G401.6 (cell line): ENCODE measurements at regions not wholly inside any gene's neighbourhood (a gene's known extent, or its start where the extent isn't known, plus 50 kb on each side); places are given as distances from the start of the nearest gene placed in this dataset.
A peak's percentile ranks its signal among the peaks of the same experiment; 100 is the strongest.
"Not testable (repeated sequence)": the region's sequence is repeated elsewhere in the genome, so short reads cannot be mapped to it uniquely, and the experiment has no call there.

Experiments used
- FAIRE-seq: peaks from 2 replicates; lab custom pipeline; 2012; peaks lifted over from hg19 to GRCh38; lab: Jason Lieb, UNC

GRCh38 chr12:107826276-107826675 lies 51.8 kb downstream of the ASCL4 start:
- no peak for FAIRE-seq

DNA sequence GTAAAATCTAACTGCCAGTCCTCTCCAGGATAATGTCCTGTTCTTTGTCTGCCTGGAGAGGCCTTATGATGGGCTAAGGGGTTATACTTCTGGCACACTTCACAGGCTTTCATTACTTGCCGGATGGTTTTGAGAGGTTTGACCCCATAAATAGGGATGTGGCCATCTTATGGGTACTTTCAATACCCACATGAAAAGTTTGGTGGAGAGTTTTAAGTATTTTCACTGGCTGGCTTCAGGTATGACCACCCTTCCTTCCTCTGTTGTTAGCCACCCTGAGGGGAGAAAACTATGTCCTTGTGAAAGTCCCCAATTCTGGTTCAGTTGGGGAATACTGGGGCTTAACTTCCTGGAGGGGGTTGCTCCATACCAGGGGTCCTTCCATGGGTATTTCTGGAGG lies 54.8 kb downstream of the ASCL4 start:
- FAIRE-seq, result no peak

DNA sequence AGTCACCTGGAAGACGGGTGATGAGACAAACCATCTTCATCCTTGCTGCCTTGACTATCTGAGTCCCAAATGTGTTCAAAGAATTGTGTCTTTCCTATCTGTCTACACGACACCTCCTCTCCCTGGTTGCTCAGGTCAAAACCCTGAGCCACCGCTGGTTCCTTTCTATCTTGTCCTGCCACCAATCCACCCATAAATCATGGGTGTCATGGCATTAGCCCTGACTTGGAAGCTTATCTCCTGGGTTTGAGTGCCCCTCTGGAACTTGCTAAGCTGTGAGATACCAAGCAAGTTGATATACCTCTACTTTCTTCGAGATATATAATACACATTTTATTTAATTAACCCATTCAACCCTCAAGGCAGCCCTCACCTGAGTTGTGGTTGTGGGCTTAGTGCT lies 57.9 kb downstream of the ASCL4 start:
- FAIRE-seq, result no peak

GRCh38 chr12:107840186-107840585 lies 65.7 kb downstream of the ASCL4 start:
- FAIRE-seq, result no peak

DNA sequence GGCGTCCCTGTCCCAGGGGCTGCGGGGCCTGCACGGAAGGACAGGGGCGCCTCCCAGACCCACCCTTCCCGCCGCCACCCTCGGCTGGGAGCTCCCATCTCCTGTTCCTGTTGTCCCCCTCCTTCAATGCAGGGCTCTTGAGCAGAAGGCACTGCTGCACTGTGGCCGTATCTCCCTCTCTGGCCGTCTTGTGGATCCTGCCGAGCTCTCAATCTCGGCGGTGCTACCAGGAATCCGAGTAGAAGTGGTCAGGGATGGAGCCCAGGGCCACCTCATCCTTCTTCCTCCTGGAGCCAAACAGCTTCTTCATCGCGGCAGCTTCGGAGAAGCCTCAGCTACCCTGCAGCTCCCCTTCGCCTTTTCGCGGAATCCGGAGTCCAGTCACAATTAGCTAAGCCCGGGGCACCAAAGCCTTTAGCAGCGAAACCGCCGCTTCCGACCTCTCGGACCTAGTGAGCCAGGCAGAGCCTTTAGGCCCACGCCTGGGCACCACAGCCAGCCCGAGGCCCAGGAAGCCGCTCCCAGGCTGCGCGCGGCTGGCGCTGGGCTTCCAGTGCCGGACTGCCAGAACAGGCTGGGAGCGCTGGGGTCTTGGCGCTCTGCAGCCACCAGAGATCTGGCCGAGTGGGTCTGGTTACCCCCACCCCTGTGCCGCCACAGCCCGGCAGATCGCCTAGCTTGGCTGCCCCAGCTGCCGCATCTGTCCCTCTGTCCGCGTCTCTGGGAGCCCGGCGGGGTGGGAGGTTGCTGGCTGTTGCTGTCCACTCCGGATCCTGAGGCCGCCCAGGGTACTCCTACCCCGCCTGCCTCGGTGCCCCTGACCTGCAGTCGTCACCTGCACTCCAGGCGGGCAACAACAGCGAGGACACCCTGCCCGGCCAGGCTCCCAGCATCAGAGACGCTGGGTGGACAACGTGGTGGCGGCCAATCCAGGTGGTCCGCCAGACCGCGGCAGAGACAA lies 69.1 kb downstream of the ASCL4 start:
- FAIRE-seq, result no peak

DNA sequence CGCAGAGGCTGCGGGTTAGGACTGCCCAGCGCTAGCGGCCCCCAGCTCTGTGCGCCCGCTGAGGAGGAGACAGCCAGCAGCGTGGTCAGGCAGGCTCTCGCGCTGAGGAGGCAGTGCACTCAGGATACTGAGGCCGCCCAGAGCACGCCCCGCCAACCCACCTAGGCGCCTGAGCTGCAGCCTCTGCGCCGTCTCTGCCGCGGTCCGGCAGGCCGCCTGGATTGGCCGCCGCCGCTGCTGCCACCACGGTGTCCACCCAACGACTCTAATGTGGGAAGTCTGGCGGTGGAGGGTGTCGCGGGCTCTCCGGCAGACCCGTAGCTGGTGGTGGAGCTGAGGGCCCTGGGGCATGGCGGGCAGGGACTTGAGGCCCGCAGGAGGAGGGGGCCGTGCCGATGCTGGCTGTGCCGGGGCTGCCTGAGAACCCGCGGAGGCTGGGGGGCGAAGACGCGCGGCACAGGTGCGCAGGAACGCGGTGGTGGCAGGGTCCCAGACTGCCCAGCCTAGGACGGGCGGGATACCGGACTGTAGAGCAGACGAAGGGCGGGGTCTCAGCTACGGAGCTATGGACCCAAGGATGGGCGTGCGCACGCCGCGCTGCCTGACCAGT lies 69.9 kb downstream of the ASCL4 start:
- no peak for FAIRE-seq

- FAIRE-seq, result no peak
These were observed 70.9 kb downstream of the ASCL4 start for GRCh38 chr12:107845226-107845979.

DNA sequence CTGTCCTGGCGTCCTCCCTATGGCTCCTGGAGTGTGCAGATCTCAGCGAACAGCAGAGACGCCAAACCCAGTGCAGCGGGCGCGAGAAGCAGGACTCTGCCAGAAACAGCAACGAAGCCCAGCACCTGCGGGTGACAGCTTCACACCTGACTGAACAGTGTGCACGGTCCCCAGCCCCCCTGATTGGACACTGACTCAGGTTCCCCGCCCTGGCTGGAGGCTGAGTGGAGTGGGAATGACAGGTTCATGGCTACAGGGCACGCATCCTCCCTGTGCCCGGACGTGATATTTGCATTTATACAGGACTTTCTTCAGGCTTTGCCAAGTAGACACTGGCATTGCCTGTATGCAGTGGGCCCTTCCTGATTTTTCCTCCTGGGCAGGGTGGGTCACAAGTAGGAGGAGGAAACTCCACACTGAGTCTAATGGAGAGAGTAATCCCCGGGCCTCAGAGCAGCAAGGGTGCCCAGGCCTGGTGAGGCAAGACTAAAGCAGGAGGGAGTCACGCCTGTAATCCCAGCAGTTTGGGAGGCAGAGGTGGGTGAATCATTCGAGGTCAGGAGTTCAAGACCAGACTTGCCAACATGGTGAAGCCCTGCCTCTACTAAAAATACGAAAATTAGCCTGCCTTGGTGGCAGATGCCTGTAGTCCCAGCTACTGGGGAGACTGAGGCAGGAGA lies 71.6 kb downstream of the ASCL4 start:
- FAIRE-seq, result no peak

- no peak for FAIRE-seq
These were observed 72.9 kb downstream of the ASCL4 start for GRCh38 chr12:107847430-107847829.

GRCh38 chr12:107847830-107848229 lies 73.3 kb downstream of the ASCL4 start:
- FAIRE-seq, result no peak

GRCh38 chr12:107853479-107853878 lies 79.0 kb downstream of the ASCL4 start:
- FAIRE-seq, result no peak

DNA sequence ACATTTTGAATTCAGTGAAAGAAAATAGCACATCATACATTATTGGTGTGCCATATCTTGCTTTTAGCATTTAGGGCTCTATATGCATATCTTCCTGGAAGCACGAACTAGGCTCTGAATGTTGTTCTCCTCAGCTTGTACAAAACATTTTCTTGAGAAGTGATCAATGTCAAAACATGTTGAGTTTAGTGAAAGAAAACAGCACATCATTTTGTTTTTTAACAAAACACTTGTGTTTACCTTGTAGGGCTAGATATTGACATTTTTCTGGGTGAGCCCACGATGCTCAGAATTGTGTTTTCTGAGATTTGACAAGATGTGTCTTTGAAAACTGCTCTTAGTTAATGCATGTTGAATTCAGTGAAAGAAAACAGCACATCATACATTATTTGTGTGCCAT lies 81.0 kb downstream of the ASCL4 start:
- no peak for FAIRE-seq

DNA sequence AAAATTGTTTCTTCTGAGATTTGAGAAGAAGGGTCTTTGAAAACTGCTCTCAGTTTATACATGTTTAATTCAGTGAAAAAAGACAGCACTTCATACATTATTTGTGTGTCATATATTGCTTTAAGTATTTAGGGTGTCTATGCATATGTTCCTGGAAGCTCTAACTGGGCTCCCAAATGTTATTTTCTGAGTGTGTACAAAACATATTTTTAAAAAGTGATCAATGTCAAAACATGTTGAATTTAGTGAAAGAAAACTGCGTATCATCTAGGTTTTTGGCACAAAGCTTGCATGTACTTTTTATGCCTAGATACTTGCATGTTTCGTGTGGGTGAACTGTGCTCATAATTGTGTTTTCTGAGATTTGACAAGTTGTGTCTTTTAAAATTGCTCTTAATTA lies 81.6 kb downstream of the ASCL4 start:
- FAIRE-seq, result no peak

DNA sequence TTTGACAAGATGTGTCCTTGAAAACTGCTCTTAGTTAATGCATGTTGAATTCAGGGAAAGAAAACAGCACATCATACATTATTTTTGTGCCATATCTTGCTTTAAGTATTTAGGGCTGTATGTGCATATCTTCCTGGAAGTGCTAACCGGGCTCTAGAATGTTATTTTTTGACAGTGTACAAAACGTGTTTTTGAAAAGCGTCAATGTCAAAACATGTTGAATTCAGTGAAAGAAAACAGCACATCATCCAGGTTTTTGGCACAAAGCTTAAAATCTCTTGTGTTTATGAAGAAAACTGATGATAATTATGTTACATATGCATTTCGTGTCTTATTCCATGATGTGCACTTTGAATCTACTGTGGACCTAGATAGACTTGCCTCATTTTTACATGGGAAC lies 82.7 kb downstream of the ASCL4 start:
- FAIRE-seq, result no peak

GRCh38 chr12:107859367-107859766 lies 84.9 kb downstream of the ASCL4 start:
- no peak for FAIRE-seq

GRCh38 chr12:107864235-107864634 lies 89.7 kb downstream of the ASCL4 start:
- no peak for FAIRE-seq

DNA sequence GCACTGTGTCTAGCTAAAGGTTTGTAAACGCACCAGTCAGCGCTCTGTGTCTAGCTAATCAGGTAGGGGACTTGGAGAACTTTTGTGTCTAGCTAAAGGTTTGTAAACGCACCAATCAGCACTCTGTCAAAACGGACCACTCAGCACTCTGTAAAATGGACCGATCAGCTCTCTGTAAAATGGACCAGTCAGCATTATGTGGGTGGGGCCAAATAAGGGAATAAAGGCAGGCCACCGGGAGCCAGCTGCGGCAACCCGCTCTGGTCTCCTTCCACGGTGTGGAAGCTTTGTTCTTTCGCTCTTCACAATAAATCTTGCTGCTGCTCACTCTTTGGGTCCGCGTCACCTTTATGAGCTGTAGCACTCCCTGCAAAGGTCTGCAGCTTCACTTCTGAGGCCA lies 90.2 kb downstream of the ASCL4 start:
- not testable (repeated sequence) for FAIRE-seq

DNA sequence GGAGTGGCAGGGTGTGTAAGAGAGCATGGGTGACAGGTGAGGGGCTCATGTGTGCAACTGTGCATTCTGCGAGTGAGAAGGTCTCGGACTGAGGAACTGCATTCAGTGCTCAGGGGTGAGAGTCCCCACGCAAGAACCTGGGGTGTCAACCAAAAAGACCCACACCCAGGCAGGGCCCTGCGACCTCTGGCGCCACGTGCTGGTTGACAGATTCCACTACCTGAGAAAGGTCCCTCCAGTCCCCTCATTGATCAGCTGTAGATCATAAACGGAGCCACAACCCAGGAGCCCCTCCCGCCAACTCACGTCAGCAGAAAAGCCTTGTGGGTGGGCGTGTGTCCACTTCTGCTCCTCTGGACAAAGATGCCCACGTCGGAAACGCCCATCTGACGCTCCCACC lies 98.7 kb downstream of the ASCL4 start:
- no peak for FAIRE-seq

DNA sequence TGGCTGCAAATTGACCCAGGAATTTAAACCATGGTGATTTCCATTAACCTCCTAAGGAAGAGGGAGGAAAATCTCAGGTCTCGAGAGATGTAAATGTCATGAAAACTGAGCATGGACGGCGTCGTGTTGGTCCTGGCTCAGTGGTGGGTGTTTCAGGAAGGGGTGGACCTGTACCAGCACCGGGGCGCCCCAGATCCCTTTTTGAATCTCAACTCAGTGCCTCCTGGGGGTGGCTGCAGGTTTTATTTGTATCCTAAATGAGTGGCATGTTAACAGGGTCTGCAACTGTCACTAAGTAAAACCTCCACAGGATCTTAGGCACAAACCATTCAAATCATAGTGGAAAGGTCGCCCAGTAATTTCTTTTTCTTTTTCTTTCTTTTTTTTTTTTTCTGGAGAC lies 101.3 kb downstream of the ASCL4 start:
- FAIRE-seq, result no peak

DNA sequence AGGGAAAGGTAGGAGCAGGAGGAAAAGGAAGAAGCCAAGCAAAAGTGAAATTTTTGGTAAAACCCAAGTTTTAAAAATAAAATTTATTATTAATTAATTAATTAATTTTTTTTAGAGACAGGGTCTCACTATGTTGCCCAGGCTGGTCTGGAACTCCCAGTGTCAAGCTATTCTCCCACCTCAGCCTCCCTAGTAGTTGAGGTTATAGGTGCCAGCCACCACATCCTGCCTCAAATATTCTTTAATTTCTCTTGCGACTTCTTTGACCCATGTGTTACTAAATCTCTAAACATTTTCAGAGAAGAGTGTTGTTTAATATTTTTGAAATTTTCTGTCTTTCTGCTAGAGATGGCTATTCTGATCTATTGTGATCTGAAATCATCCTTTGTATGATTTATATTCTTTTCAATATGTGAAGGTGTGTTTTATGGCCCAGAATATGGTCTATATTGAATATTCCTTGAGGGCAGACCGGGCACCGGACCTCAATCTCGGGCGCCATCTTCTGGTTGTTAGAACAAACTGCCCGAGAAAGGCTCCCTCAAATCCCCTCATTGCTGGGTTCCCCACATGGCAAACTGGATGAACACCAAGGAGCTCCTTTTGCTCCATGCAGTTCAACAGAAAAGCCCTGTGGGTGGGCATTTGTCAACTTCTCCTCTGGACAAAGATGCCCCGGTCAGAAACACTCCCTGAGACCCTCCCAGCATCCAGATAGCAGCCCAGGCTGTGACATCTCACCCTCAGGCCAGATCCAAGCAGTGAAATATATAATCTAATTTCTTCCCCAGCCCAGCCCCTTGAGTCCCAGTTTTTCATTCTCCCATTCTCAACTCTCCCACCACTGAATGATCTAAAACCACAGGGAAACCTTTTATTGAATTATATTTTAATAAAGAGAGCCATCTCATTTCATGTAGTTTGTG lies 110.5 kb downstream of the ASCL4 start:
- peak; percentile 93 for FAIRE-seq

DNA sequence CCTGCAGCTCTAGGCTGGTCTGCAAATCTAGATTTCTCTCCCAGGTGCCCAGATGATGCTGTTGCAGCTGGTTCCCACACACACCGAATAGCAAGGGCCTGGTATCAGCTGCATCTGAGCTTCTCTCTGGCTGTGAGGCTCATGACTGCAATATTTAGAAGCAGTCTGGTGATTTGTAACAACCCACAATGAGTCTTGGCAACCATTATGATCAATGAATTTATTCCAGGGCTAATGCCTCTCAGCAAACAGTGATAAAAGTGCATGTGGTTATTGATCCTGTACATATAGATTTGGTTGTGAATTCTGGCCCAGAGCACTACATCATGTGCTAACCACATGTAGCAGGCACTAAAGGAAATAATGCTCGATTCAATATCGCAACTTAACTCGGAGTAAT lies 114.3 kb downstream of the ASCL4 start:
- FAIRE-seq, result no peak
